ENCODE measurements at regions not wholly inside any gene's neighbourhood (a gene's known extent, or its start where the extent isn't known, plus 50 kb on each side); places are given as distances from the start of the nearest gene placed in this dataset.

GRCh38 chr16:6531067-6531466, 801.6 kb upstream of the RBFOX1 start:
- TF ChIP-seq CTCF (IDR thresholded peaks at IDR 0.05) (no peak), POLR2A (IDR thresholded peaks at IDR 0.05) (no peak)

Measured in uterus (tissue), 2 donors.